ENCODE measurements at regions not wholly inside any gene's neighbourhood (a gene's known extent, or its start where the extent isn't known, plus 50 kb on each side); places are given as distances from the start of the nearest gene placed in this dataset.

DNA sequence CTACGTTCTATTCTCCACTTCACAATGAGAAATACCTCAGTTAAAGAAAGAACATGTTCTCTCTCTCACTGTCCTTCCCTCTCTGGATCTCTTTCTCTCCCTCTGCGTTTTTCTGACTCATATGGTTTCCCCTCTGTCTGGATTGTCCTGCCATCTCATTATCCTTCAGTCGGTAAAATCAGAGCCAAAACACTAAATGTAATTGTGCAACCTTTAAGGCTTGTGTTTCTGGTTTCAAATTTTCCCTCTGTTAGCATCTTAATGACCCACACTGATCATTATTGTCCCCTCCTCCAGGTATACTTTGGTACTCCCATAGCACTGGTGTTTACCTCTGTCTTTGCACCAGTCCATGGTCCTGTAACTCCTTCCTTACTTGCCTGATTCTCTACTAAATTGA is 509.4 kb upstream of the C9orf72 start:
- TF ChIP-seq, protein P1, sequence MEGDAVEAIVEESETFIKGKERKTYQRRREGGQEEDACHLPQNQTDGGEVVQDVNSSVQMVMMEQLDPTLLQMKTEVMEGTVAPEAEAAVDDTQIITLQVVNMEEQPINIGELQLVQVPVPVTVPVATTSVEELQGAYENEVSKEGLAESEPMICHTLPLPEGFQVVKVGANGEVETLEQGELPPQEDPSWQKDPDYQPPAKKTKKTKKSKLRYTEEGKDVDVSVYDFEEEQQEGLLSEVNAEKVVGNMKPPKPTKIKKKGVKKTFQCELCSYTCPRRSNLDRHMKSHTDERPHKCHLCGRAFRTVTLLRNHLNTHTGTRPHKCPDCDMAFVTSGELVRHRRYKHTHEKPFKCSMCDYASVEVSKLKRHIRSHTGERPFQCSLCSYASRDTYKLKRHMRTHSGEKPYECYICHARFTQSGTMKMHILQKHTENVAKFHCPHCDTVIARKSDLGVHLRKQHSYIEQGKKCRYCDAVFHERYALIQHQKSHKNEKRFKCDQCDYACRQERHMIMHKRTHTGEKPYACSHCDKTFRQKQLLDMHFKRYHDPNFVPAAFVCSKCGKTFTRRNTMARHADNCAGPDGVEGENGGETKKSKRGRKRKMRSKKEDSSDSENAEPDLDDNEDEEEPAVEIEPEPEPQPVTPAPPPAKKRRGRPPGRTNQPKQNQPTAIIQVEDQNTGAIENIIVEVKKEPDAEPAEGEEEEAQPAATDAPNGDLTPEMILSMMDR (IDR thresholded peaks at IDR 0.05), result no peak
- Histone ChIP-seq H3K36me3 (no peaks in the 10 kb centered on the region), H3K27me3 (no peaks in the 10 kb centered on the region), H3K4me3 (no peak overlapping the region), H3K4me1 (no peaks in the 10 kb centered on the region), H3K9ac (ENCODE audit: low read depth in 2 of 2, low read length in 2 of 2) (no peak overlapping the region), H3K9me3 (no peaks in the 10 kb centered on the region), H3K27ac (no peak overlapping the region)
- intact Hi-C loops (cut with DNase I), result no loop called here
- no peak for DNase-seq

DNA sequence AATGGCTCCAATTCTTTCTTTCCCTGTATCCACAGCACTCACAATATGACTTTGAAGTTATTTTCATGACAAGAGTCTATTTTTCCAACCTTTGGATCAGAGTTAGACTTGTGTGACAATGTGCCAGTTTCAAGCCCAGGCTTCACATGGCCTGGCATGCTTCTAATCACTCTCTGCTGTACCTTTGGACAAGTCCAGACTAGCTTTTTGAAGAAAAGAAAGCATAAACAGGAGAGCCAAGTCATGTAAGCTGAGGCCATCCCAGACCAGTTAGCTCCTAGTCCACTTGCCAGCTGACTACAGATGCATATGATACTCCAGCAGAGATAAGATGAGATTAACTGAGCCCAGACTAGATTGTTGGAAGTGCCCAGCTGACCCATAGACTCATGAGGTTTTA is 513.6 kb upstream of the C9orf72 start:
- H3K4me3 ChIP-seq, result no peak overlapping the region
- no peaks in the 10 kb centered on the region for H3K9me3 ChIP-seq
- no peak for DNase-seq
- no peaks in the 10 kb centered on the region for H3K4me1 ChIP-seq
- H3K36me3 ChIP-seq, result no peaks in the 10 kb centered on the region
- H3K27ac ChIP-seq, result no peak overlapping the region
- H3K27me3 ChIP-seq, result no peaks in the 10 kb centered on the region
- H3K9ac ChIP-seq (ENCODE audit: low read depth in 2 of 2, low read length in 2 of 2), result no peak overlapping the region
- intact Hi-C loops (cut with DNase I), result no loop called here
- TF ChIP-seq, protein P1 (IDR thresholded peaks at IDR 0.05), result no peak

DNA sequence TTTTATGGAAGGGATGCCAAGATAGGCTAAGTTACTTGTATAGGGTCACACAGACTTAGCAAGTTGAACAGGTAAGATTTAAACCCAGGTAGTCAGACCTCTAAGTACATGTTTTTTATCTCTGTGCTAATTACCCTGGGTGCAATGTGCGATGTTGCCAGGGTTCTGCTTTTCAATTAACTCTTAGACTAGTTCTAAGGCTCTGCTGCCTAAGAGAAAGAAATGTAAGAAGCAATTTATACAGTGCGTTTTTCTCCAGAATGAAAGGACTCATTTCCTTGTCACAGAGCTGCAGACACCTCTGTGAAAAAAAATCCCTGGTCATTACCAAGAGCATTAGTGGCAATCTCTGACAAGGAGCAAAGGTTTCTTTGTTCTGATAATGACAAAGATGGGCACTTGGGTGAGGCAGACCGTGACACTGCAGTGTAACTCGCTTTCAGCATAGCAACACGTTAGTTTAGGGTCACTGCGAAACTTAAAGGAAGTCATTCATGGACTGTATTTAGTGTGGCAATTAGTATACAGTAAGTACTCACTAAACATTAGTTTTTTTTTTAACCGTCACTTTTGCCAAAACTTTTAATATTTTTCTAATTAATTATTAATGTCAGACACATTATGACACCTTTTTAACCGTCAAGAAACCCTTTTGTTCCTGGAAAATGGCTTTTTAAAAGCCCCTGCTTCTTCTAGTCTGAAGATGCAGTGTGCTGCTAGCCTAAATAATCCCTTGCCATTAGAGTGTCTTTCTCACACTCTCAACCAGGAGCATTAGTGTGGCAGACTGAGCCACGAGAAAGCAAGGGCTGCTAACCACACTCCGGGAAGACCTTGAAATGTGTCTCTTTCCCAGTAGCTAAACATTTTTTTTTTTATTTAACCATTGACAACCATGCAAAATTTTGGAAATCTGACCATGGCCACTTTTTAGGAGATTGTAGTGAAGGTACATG is 520.0 kb upstream of the C9orf72 start:
- no peaks in the 10 kb centered on the region for H3K4me1 ChIP-seq
- no peaks in the 10 kb centered on the region for H3K27me3 ChIP-seq
- H3K9me3 ChIP-seq, result no peaks in the 10 kb centered on the region
- H3K4me3 ChIP-seq, result no peak overlapping the region
- TF ChIP-seq, protein P1 (IDR thresholded peaks at IDR 0.05), result no peak
- H3K27ac ChIP-seq, result no peak overlapping the region
- intact Hi-C loops (cut with DNase I), result no loop called here
- H3K36me3 ChIP-seq, result no peaks in the 10 kb centered on the region
- DNase-seq, result no peak
- H3K9ac ChIP-seq (ENCODE audit: low read depth in 2 of 2, low read length in 2 of 2), result no peak overlapping the region

DNA sequence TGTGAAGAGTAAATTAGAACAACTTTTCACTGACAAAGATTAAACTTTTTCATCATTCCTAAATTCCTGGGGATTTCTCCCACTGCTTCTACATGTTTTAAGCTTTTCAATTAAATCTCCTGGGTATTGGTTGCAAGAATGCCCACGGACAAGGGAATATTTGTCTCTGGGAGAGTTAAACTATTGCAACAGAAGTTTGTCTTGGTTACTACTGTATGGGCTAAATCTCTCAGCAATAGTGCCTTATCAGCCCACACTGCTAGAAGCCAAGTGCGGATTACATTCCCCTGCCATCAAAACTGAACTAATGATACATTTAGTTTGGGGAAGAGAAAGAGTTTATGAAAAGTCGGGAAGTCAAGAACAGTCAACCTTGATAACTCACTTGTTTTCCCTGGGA is 528.2 kb upstream of the C9orf72 start:
- intact Hi-C loops (cut with DNase I), result no loop called here
- no peaks in the 10 kb centered on the region for H3K4me1 ChIP-seq
- no peaks in the 10 kb centered on the region for H3K9me3 ChIP-seq
- TF ChIP-seq, protein P1 (IDR thresholded peaks at IDR 0.05), result no peak
- no peak overlapping the region for H3K4me3 ChIP-seq
- H3K27me3 ChIP-seq, result no peaks in the 10 kb centered on the region
- no peak for DNase-seq
- H3K36me3 ChIP-seq, result no peaks in the 10 kb centered on the region
- no peak overlapping the region for H3K27ac ChIP-seq
- no peak overlapping the region for H3K9ac ChIP-seq (ENCODE audit: low read depth in 2 of 2, low read length in 2 of 2)

DNA sequence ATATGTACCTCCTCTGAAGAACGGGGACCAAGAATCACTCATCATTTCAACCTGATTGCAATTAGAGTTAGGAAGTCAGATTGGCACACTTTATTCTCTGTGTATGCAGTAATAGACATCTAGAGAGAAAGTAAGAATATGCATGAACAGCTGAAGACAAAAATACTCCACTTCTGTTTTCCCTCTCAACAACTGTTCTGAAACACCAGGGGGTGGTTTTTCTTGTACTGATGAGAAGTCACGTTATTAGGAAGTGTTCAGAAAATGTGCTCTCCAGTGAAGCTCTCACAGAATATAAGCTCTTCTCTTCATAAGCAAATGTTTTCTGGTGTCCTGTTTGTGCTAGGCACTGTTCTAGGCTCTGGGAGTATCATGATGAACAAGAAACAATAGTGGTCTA is 531.7 kb upstream of the C9orf72 start:
- no peak overlapping the region for H3K4me3 ChIP-seq
- no peak for DNase-seq
- H3K4me1 ChIP-seq, result no peaks in the 10 kb centered on the region
- H3K36me3 ChIP-seq, result no peaks in the 10 kb centered on the region
- TF ChIP-seq, protein P1 (IDR thresholded peaks at IDR 0.05), result no peak
- H3K27ac ChIP-seq, result no peak overlapping the region
- no peaks in the 10 kb centered on the region for H3K27me3 ChIP-seq
- no peaks in the 10 kb centered on the region for H3K9me3 ChIP-seq
- intact Hi-C loops (cut with DNase I), result no loop called here
- H3K9ac ChIP-seq (ENCODE audit: low read depth in 2 of 2, low read length in 2 of 2), result no peak overlapping the region
